ENCODE measurements at regions not wholly inside any gene's neighbourhood (a gene's known extent, or its start where the extent isn't known, plus 50 kb on each side); places are given as distances from the start of the nearest gene placed in this dataset.
A peak's percentile ranks its signal among the peaks of the same experiment; 100 is the strongest.

- TF ChIP-seq KIAA2018 (CRISPR knock-in tag; IDR thresholded peaks at IDR 0.05; ENCODE audit: borderline replicate concordance) (no peak), NR2C2 (CRISPR knock-in tag; IDR thresholded peaks at IDR 0.05; ENCODE audit: borderline replicate concordance) (peak; percentile 28; the same call in 1 of the 2 replicates), ZKSCAN5 (CRISPR knock-in tag; IDR thresholded peaks at IDR 0.05) (peak; percentile 44; the same call in 1 of the 2 replicates), YEATS4 (CRISPR knock-in tag; IDR thresholded peaks at IDR 0.05; ENCODE audit: borderline replicate concordance) (peak; percentile 46; the same call in 1 of the 2 replicates), MED13 (CRISPR knock-in tag; IDR thresholded peaks at IDR 0.05) (peak; percentile 90), ZBTB25 (CRISPR knock-in tag; IDR thresholded peaks at IDR 0.05) (peak; percentile 40; the same call in 1 of the 2 replicates), SMC3 (IDR thresholded peaks at IDR 0.05; ENCODE audit: low read length) (peak; percentile 23; the same call in 1 of the 2 replicates), ZNF629 (CRISPR knock-in tag; conservative IDR thresholded peaks at IDR 0.05) (peak; percentile 97), GABPB1 (CRISPR knock-in tag; IDR thresholded peaks at IDR 0.05) (no peak), ZBTB34 (CRISPR knock-in tag; IDR thresholded peaks at IDR 0.05) (peak; percentile 94), HNF4A (CRISPR knock-in tag; IDR thresholded peaks at IDR 0.05) (peak; percentile 96), ZSCAN29 (CRISPR knock-in tag; conservative IDR thresholded peaks at IDR 0.05) (0 out of 2 replicates have a peak, but pooled peaks have one; percentile 38), SALL2 (CRISPR knock-in tag; IDR thresholded peaks at IDR 0.05) (no peak), ZBTB37 (CRISPR knock-in tag; IDR thresholded peaks at IDR 0.05) (peak; percentile 97), ELF3 (CRISPR knock-in tag; IDR thresholded peaks at IDR 0.05) (peak; percentile 93), POLR2AphosphoS5 (IDR thresholded peaks at IDR 0.05; ENCODE audit: low read depth, low read length) (peak; percentile 51; the same call in 1 of the 2 replicates), TGIF2 (CRISPR knock-in tag; IDR thresholded peaks at IDR 0.05) (0 out of 2 replicates have a peak, but pooled peaks have one; percentile 28)
Measured at GRCh38 chr2:42116195-42117181, 52.7 kb upstream of the EML4 start (continued).

All from HepG2 (cell line).